ENCODE measurements at regions not wholly inside any gene's neighbourhood (a gene's known extent, or its start where the extent isn't known, plus 50 kb on each side); places are given as distances from the start of the nearest gene placed in this dataset.

GRCh38 chr1:93749894-93750301, 68.3 kb upstream of the BCAR3 start:
- peaks cover 46 to 55% of the 10 kb centered on the region in 2 donors for H3K4me1 Mint-ChIP-seq
- no peak for DNase-seq
- H3K9me3 Mint-ChIP-seq: peaks cover 0 to 2% (median 0%) of the 10 kb centered on the region in 6 donors
- H3K4me3 Mint-ChIP-seq: peak overlapping the region; percentile 20 to 78 (median 48)
- H3K27me3 Mint-ChIP-seq (ENCODE audit: low read depth in 3 of 3): peaks cover 2 to 18% (median 13%) of the 10 kb centered on the region in 3 donors
- H3K36me3 Mint-ChIP-seq: peaks cover 4 to 11% (median 4%) of the 10 kb centered on the region in 3 donors
- H3K27ac Mint-ChIP-seq: peak overlapping the region; percentile 92 to 97 (median 94)

DNA sequence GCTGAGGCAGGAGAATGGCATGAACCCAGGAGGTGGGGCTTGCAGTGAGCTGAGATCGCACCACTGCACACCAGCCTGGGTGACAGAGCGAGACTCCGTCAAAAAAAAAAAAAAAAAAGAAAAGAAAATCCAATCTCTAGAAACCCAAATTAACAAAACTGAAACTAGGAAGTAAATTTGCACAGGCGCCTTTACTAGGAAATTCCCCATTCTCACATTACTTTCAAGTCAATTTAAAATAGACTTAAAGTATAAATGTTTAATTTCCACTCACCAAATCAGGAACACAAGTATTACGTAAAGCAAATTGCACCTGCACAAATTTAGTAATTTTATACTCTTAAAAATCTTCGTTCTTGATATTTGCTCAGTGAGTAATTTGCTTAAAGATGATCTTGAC, 67.8 kb upstream of the BCAR3 start:
- peak overlapping the region; percentile 92 to 97 (median 94) for H3K27ac Mint-ChIP-seq
- peaks cover 2 to 18% (median 13%) of the 10 kb centered on the region in 3 donors for H3K27me3 Mint-ChIP-seq (ENCODE audit: low read depth in 3 of 3)
- peak in 1 of 3 donors; percentile 31 for DNase-seq
- H3K36me3 Mint-ChIP-seq: peaks cover 4 to 11% (median 4%) of the 10 kb centered on the region in 3 donors
- peaks cover 0 to 2% (median 0%) of the 10 kb centered on the region in 6 donors for H3K9me3 Mint-ChIP-seq
- peaks cover 46 to 55% of the 10 kb centered on the region in 2 donors for H3K4me1 Mint-ChIP-seq
- peak overlapping the region in 2 of 5 donors; percentile 76 to 78 for H3K4me3 Mint-ChIP-seq

- Mint-ChIP-seq H3K36me3 (peaks cover 4 to 11% (median 4%) of the 10 kb centered on the region in 3 donors), H3K4me3 (no peak overlapping the region), H3K4me1 (peaks cover 19 to 24% of the 10 kb centered on the region in 2 donors), H3K27ac (no peak overlapping the region), H3K9me3 (peaks cover 0 to 2% (median 0%) of the 10 kb centered on the region in 6 donors), H3K27me3 (ENCODE audit: low read depth in 3 of 3) (peaks cover 2 to 13% (median 10%) of the 10 kb centered on the region in 3 donors)
- no peak for DNase-seq
These were observed 64.6 kb upstream of the BCAR3 start for GRCh38 chr1:93746021-93746812.

DNA sequence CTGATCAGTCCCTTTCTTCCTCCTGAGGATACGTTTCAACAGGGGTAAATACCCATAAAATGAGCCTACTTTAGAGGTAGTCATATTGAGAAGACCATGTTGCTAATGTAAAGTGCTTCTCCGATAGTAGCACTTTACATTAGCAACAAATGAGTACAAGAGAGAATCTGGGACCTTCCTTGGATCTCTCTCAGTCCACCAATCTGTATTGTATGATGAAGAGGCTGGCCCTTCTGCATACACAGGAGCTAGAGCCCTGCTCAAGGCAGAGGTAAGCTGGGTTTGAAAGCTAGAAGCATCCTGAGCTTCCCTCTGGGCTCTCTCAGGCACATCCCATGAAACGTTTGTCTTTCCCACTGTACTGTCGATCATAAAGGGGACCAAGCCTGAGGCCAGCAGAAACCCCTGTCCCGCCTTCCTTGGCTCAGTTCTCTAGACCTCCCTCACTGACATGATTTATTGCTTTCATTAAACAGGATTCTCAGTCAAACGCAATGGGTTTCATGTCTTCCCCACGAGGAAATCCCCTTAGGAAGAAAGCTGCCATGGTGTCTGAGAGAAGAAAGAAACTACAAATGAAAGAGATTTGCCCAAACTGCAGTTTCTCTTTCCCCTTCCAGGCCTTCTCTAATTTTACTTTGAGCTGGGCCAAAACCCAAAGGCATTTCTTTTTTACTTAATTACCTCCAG, 62.8 kb upstream of the BCAR3 start:
- Mint-ChIP-seq H3K36me3 (peaks cover 4 to 11% (median 4%) of the 10 kb centered on the region in 3 donors), H3K27ac (no peak overlapping the region), H3K9me3 (peaks cover 0 to 2% (median 0%) of the 10 kb centered on the region in 6 donors), H3K4me3 (no peak overlapping the region), H3K4me1 (peaks cover 2 to 6% of the 10 kb centered on the region in 2 donors), H3K27me3 (ENCODE audit: low read depth in 3 of 3) (peaks cover 0 to 9% (median 2%) of the 10 kb centered on the region in 3 donors)
- no peak for DNase-seq

DNA sequence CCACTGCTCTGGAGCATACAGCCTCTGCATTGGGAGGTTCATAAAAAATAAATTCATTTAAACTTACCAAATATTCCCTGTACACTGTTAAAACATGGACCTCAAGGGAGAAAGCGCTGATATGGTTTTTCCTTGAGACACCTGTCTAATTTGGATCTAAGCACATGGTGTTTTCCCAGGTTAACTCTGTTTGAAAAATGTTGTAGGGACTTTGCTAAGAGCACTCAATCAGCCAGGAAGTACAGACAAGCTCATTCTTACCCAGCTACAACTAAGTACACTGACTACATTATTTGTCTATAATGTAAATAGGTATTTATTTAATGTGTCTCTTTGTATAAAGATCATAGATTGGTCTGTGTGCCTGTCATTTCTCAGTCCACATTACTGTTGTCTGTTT, 61.8 kb upstream of the BCAR3 start:
- H3K27ac Mint-ChIP-seq: no peak overlapping the region
- H3K9me3 Mint-ChIP-seq: peaks cover 0 to under 1% (median 0%) of the 10 kb centered on the region in 6 donors
- H3K27me3 Mint-ChIP-seq (ENCODE audit: low read depth in 3 of 3): peaks cover 0 to 8% (median 2%) of the 10 kb centered on the region in 3 donors
- no peak for DNase-seq
- peaks cover 4 to 11% (median 4%) of the 10 kb centered on the region in 3 donors for H3K36me3 Mint-ChIP-seq
- H3K4me3 Mint-ChIP-seq: no peak overlapping the region
- peaks cover 2 to 6% of the 10 kb centered on the region in 2 donors for H3K4me1 Mint-ChIP-seq

DNA sequence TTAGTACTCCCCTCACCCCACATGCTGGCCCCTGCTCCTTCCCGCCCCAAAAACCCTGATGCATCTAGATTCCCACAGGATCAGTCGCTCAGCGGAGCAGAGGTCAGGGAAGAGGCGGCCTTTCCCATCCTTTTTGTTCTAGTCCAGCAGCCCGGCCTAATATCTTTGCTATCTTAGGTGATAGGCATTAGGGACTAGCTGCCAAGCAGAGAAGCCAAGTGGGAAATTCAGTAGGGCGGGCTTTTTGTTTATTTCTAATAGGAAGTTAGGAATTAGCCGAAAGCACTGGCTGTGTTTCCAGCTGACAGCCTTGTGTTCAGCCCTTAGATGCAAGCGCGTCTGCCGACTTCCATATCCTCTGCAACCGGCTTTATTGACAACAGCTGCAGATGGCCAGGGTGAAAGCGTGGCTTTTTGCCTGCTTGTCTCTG, 59.0 kb upstream of the BCAR3 start:
- H3K9me3 Mint-ChIP-seq: no peaks in the 10 kb centered on the region
- no peak overlapping the region for H3K27ac Mint-ChIP-seq
- no peak for DNase-seq
- H3K4me1 Mint-ChIP-seq: peaks cover 0 to 1% of the 10 kb centered on the region in 2 donors
- H3K4me3 Mint-ChIP-seq: no peak overlapping the region
- H3K27me3 Mint-ChIP-seq (ENCODE audit: low read depth in 3 of 3): peaks cover 0 to 2% (median 0%) of the 10 kb centered on the region in 3 donors
- H3K36me3 Mint-ChIP-seq: no peaks in the 10 kb centered on the region

DNA sequence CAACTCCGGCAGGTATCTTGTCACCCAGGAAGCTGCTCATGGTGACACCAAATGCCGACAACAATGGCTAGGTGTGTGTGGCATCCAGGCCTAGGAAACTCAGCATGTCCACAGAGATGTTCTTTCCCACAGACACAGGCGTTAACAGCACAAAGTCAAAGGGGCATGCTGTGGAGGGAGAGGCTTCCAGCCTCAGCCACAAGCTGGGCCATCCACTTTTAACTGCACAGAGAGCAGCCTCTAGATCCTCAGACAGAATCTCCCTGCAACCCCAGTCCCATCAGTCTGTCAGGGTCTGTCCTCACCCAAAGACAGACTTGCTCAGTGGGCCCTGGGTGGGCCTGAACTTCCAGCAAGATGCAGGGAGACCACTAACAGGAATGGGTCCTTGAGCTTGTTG, 58.5 kb upstream of the BCAR3 start:
- Mint-ChIP-seq H3K27me3 (ENCODE audit: low read depth in 3 of 3) (peaks cover 0 to 2% (median 0%) of the 10 kb centered on the region in 3 donors), H3K4me3 (no peak overlapping the region), H3K4me1 (no peaks in the 10 kb centered on the region), H3K9me3 (no peaks in the 10 kb centered on the region), H3K27ac (no peak overlapping the region), H3K36me3 (no peaks in the 10 kb centered on the region)
- no peak for DNase-seq

DNA sequence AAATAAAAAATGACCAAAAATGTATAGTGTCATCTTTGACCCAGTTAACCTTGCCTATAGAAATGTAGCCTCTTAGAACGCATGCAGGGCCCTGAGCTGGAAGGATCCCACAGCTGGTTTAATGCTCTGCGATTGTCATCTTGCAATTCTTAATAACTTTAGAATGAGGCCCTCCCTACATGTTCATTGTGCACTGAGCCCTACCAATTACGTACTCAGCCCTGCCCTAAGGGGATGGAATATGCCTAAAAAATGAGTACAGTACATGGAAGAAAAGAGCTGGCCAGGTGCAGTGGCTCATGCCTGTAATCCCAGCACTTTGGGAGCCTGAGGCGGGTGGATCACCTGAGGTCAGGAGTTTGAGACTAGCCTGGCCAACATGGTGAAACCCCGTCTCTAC, 57.8 kb upstream of the BCAR3 start:
- DNase-seq: no peak
- Mint-ChIP-seq H3K36me3 (no peaks in the 10 kb centered on the region), H3K27me3 (ENCODE audit: low read depth in 3 of 3) (peaks cover 0 to 2% (median 0%) of the 10 kb centered on the region in 3 donors), H3K4me1 (no peaks in the 10 kb centered on the region), H3K9me3 (no peaks in the 10 kb centered on the region), H3K27ac (no peak overlapping the region), H3K4me3 (no peak overlapping the region)

GRCh38 chr1:93738926-93739325, 57.3 kb upstream of the BCAR3 start:
- peaks cover 0 to 2% (median 0%) of the 10 kb centered on the region in 3 donors for H3K27me3 Mint-ChIP-seq (ENCODE audit: low read depth in 3 of 3)
- H3K36me3 Mint-ChIP-seq: no peaks in the 10 kb centered on the region
- no peak overlapping the region for H3K4me3 Mint-ChIP-seq
- H3K27ac Mint-ChIP-seq: no peak overlapping the region
- no peaks in the 10 kb centered on the region for H3K9me3 Mint-ChIP-seq
- DNase-seq: no peak
- H3K4me1 Mint-ChIP-seq: no peaks in the 10 kb centered on the region

- no peaks in the 10 kb centered on the region for H3K9me3 Mint-ChIP-seq
- peaks cover 0 to 2% (median 0%) of the 10 kb centered on the region in 3 donors for H3K27me3 Mint-ChIP-seq (ENCODE audit: low read depth in 3 of 3)
- no peak for DNase-seq
- no peak overlapping the region for H3K27ac Mint-ChIP-seq
- H3K4me3 Mint-ChIP-seq: no peak overlapping the region
- no peaks in the 10 kb centered on the region for H3K4me1 Mint-ChIP-seq
- no peaks in the 10 kb centered on the region for H3K36me3 Mint-ChIP-seq
These were observed 56.5 kb upstream of the BCAR3 start for GRCh38 chr1:93738075-93738622.

GRCh38 chr1:93735722-93736121, 54.1 kb upstream of the BCAR3 start:
- H3K27ac Mint-ChIP-seq: no peak overlapping the region

DNA sequence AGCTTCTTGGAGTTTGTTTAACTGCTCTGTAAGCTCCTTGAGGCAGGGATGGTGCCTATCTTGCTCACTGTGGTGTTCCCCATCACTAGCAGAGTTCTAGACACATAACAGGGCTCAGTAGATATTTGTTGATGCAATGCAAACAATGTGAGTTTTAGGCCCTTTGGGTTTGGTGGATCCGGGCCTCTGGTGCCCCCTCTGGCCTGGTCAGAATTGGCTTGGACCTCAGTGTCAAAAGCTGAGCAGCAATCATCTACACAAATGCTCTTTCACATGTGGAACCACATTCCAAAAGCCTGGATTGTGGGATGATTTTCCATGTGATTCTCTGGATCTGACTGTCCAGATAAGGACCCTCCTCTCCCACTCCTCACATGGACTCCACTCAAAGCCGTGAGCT, 53.4 kb upstream of the BCAR3 start:
- DNase-seq: no peak
- Mint-ChIP-seq H3K9me3 (no peaks in the 10 kb centered on the region), H3K36me3 (no peaks in the 10 kb centered on the region), H3K4me3 (no peak overlapping the region), H3K27ac (no peak overlapping the region), H3K27me3 (ENCODE audit: low read depth in 3 of 3) (peaks cover 0 to 4% (median 2%) of the 10 kb centered on the region in 3 donors), H3K4me1 (no peaks in the 10 kb centered on the region)

More at GRCh38 chr1:93735722-93736121, 54.1 kb upstream of the BCAR3 start:
- H3K9me3 Mint-ChIP-seq: no peaks in the 10 kb centered on the region
- H3K36me3 Mint-ChIP-seq: no peaks in the 10 kb centered on the region
- no peaks in the 10 kb centered on the region for H3K4me1 Mint-ChIP-seq
- DNase-seq: no peak
- H3K4me3 Mint-ChIP-seq: no peak overlapping the region
- peaks cover 0 to 4% (median 2%) of the 10 kb centered on the region in 3 donors for H3K27me3 Mint-ChIP-seq (ENCODE audit: low read depth in 3 of 3)

DNA sequence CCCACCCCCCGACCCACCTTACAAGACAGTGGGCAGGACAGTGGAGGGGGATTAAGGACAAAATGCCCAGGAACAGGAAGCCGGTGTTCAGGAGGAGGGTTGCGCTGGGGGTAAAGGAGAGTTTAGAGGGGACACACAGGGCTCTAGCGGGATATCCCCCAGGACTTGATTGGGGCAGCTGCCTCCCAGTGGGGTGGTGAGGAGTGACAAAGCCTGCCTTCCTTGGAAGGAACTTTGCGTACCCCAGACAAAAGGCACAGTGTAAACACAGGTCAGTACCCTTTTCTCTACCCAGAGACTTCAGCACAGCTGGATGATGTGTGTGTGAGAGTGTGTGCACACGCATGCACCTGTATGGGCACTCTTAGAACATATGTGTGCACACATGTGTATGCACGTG, 51.7 kb upstream of the BCAR3 start:
- Mint-ChIP-seq H3K36me3 (no peaks in the 10 kb centered on the region), H3K4me1 (no peaks in the 10 kb centered on the region), H3K27ac (no peak overlapping the region), H3K27me3 (ENCODE audit: low read depth in 3 of 3) (peaks cover 0 to 4% (median 2%) of the 10 kb centered on the region in 3 donors), H3K9me3 (no peaks in the 10 kb centered on the region), H3K4me3 (no peak overlapping the region)
- DNase-seq: no peak

- Mint-ChIP-seq H3K9me3 (no peaks in the 10 kb centered on the region), H3K27me3 (ENCODE audit: low read depth in 3 of 3) (peaks cover 0 to 4% (median 2%) of the 10 kb centered on the region in 3 donors), H3K27ac (no peak overlapping the region), H3K4me3 (no peak overlapping the region), H3K4me1 (no peaks in the 10 kb centered on the region), H3K36me3 (no peaks in the 10 kb centered on the region)
- no peak for DNase-seq
These were observed 50.9 kb upstream of the BCAR3 start for GRCh38 chr1:93732514-93732913.

Measured in immature natural killer cell (primary cell).